NB4 (cell line): ENCODE measurements at regions not wholly inside any gene's neighbourhood (a gene's known extent, or its start where the extent isn't known, plus 50 kb on each side); places are given as distances from the start of the nearest gene placed in this dataset.

Experiments
- DNase-seq: peaks from one replicate; pipeline ENCODE4 v3.0.0; 2010; ENCODE audit warnings: low read depth
- H3K4me3 ChIP-seq: one replicate; pipeline ENCODE4 v1.5.1; 2011; ENCODE audit warnings: mild to moderate bottlenecking, low read depth, low read length, moderate library complexity
- MAX ChIP-seq: IDR thresholded peaks from 2 replicates; pipeline ENCODE4 v1.6.1; 2011; ENCODE audit warnings: low read depth, low read length
- MYC ChIP-seq: IDR thresholded peaks from 2 replicates; pipeline ENCODE4 v1.6.1; 2011; ENCODE audit warnings: low read depth, low read length
- POLR2A ChIP-seq: IDR thresholded peaks from 2 replicates; pipeline ENCODE4 v1.6.1; 2011; ENCODE audit warnings: mild to moderate bottlenecking; ENCODE audit not compliant: insufficient read length; ENCODE audit errors: extremely low read depth
- TF ChIP-seq, protein P1 (sequence below): IDR thresholded peaks from one replicate; pipeline ENCODE4 v1.5.1; 2012; ENCODE audit warnings: low read depth, low read length

DNA sequence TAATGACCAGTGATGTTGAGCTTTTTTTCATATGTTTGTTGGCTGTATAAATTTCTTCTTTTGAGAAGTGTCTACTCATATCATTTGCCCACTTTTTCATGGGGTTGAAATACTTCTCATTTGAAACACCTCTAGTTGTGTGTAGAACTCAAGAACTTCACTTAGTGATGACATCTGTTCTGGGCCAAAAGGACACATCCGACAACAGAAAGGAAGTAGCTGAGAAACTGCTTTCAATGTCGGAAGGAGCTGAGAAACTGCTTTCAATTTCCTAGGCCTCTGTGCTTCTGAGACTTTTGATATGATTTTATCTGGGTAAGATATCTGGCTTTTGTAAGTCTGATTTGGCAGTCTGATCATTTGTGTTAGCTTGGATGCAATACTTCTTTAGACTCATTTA is 635.3 kb downstream of the TMTC2 start:
- H3K4me3 ChIP-seq, result no peak overlapping the region
- no peak for DNase-seq
- TF ChIP-seq POLR2A, result no peak
- no peak for TF ChIP-seq MYC

DNA sequence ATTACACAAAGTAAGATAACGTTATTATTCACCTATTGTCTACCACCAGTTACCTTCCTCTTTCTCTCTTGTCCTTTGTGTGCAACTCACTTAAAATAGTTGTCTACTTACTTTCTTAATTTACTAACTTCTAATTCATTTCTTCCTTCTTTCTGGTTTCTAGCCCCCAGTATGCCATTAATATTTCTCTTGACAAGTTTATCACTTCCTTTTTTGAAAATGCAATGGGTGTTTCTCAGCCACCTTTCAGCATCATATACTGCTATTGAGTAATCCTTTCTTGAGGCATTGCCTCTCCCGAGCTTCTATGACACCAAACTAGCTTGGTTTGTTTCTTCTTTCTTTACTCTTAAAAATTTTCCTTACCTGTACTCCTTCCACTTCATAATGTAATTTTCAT is 633.6 kb downstream of the TMTC2 start:
- TF ChIP-seq POLR2A (no peak), MAX (no peak), MYC (no peak)
- TF ChIP-seq, protein P1, sequence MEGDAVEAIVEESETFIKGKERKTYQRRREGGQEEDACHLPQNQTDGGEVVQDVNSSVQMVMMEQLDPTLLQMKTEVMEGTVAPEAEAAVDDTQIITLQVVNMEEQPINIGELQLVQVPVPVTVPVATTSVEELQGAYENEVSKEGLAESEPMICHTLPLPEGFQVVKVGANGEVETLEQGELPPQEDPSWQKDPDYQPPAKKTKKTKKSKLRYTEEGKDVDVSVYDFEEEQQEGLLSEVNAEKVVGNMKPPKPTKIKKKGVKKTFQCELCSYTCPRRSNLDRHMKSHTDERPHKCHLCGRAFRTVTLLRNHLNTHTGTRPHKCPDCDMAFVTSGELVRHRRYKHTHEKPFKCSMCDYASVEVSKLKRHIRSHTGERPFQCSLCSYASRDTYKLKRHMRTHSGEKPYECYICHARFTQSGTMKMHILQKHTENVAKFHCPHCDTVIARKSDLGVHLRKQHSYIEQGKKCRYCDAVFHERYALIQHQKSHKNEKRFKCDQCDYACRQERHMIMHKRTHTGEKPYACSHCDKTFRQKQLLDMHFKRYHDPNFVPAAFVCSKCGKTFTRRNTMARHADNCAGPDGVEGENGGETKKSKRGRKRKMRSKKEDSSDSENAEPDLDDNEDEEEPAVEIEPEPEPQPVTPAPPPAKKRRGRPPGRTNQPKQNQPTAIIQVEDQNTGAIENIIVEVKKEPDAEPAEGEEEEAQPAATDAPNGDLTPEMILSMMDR, result no peak
- no peak overlapping the region for H3K4me3 ChIP-seq
- peak; percentile 52 for DNase-seq

DNA sequence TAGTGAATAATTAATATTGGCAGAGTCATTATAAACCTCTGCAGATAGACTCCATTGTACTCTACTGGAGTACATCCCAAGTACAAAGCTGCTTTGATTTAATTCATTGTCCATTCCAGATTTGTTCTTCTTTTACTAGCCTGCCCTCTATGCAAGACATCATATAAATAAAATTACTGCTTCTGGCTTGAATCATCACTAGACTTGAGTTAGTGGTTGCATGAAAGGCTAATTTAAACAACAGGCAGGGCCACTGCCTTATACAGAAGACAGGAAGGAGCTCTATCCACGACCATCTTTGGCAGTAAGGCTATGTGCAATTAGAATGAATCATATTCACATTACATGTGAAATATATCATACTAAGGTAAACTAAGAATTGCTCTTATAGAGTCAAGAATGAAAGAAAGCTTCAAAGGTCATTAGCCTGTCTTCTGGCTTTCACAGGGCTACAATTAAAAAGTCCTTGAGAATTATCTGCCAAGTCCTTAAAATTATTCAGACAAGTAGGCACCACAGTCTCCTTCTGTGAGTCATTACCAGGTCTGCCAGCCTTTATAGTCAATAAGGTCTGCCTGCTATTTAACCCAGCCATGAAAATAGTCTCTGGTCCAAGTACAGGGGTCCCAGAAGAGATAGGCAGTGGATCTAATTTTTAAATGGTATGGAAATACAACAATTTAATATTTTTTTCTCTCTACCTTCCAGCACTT is 631.8 kb downstream of the TMTC2 start:
- no peak overlapping the region for H3K4me3 ChIP-seq
- TF ChIP-seq, protein P1, result no peak
- TF ChIP-seq POLR2A (no peak), MYC (no peak)
- no peak for DNase-seq

DNA sequence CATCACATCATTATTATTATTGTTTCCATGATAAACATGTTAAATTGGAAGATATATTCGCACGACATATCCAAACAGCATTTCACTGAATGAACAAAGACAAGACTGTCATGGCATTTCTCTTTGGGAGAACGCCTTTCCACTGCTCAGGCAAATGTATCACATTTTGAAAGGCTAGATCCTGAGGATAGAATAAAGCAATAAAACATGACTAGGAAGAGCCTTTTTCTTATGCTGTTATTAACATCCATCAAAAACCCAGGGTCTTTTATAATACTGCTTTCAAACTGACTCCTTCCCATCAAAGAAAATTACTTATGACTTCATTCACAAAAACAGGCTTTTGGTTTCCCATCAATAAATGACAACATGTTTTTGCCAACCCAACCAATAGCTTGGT is 630.9 kb downstream of the TMTC2 start:
- TF ChIP-seq MAX, result no peak
- TF ChIP-seq POLR2A, result no peak
- TF ChIP-seq, protein P1, result no peak
- TF ChIP-seq MYC, result no peak
- H3K4me3 ChIP-seq, result no peak overlapping the region
- DNase-seq, result no peak

DNA sequence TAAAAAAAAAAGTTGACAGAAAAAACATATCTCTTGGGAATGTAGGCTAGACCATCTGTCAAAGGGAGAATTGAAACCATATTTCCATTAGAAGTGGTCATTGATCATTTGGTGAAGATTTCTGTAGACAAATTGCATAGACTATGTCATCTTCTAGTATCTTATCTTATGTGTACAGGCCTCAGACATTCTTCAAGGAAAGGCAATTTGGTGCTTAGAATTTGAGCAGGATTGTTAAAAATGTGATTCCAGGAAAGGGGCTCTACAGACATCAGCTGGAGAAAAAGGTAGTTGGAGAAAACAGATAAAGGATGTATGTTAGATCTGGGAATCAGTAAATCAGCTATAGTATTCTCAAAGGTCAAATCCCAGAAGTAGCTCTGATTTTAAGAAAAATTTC is 627.1 kb downstream of the TMTC2 start:
- DNase-seq, result no peak
- no peak for TF ChIP-seq MYC
- TF ChIP-seq, protein P1, result no peak
- no peak for TF ChIP-seq MAX
- no peak for TF ChIP-seq POLR2A
- no peak overlapping the region for H3K4me3 ChIP-seq

- H3K4me3 ChIP-seq, result no peak overlapping the region
- no peak for DNase-seq
- TF ChIP-seq MAX (no peak), MYC (no peak), POLR2A (no peak)
- TF ChIP-seq, protein P1, result no peak
Measured at GRCh38 chr12:83313322-83313721, 626.6 kb downstream of the TMTC2 start.
